AG09319 (cell line): ENCODE measurements at regions not wholly inside any gene's neighbourhood (a gene's known extent, or its start where the extent isn't known, plus 50 kb on each side); places are given as distances from the start of the nearest gene placed in this dataset.
"Not testable (repeated sequence)": the region's sequence is repeated elsewhere in the genome, so short reads cannot be mapped to it uniquely, and the experiment has no call there.

ENCODE experiments used
- DNase-seq: peaks from one replicate; pipeline ENCODE4 v3.0.0-alpha.2; 2010; ENCODE audit warnings: low read depth; ENCODE audit errors: extremely low read depth
- CTCF ChIP-seq: IDR thresholded peaks from 2 replicates; pipeline ENCODE4 v1.5.1; 2011; ENCODE audit warnings: low read depth, mild to moderate bottlenecking, inconsistent platforms, low read length, moderate library complexity

- no peak for TF ChIP-seq CTCF
- DNase-seq, result no peak
Measured at GRCh38 chr7:112678626-112679025, 111.6 kb downstream of the TMEM168 start.

GRCh38 chr7:112689466-112690177 lies 100.6 kb downstream of the TMEM168 start:
- not testable (repeated sequence) for DNase-seq

GRCh38 chr7:112692333-112692732 lies 97.9 kb downstream of the TMEM168 start:
- no peak for DNase-seq
- no peak for TF ChIP-seq CTCF

GRCh38 chr7:112697211-112697610 lies 93.0 kb downstream of the TMEM168 start:
- DNase-seq, result not testable (repeated sequence)

- DNase-seq, result no peak
- no peak for TF ChIP-seq CTCF
Measured at GRCh38 chr7:112699725-112700513, 90.3 kb downstream of the TMEM168 start.

GRCh38 chr7:112701456-112701855 lies 88.7 kb downstream of the TMEM168 start:
- DNase-seq, result no peak
- no peak for TF ChIP-seq CTCF

GRCh38 chr7:112707655-112708054 lies 82.5 kb downstream of the TMEM168 start:
- DNase-seq, result no peak
- TF ChIP-seq CTCF, result no peak

- no peak for DNase-seq
- no peak for TF ChIP-seq CTCF
Measured at GRCh38 chr7:112708236-112708635, 82.0 kb downstream of the TMEM168 start.
